Gastroesophageal sphincter (tissue), 3 donors: ENCODE measurements at regions not wholly inside any gene's neighbourhood (a gene's known extent, or its start where the extent isn't known, plus 50 kb on each side); places are given as distances from the start of the nearest gene placed in this dataset.

Experiments used
- CTCF ChIP-seq, 4 experiments: fragments of 200-600 bp in 2 of 4; fragments of 450-650 bp in 2 of 4; sonication (generic) in 1 of 4; IDR thresholded peaks; one replicate each; pipeline ENCODE4 v1.5.1; 2017 to 2019; ENCODE audit warnings: antibody characterized with exemption in 4 of 4, mild to moderate bottlenecking in 2 of 4, moderate library complexity in 2 of 4
- POLR2A ChIP-seq, 2 donors: fragments of 450-650 bp; IDR thresholded peaks; one replicate each; pipeline ENCODE4 v1.6.1; 2017; ENCODE audit warnings: antibody characterized with exemption in 2 of 2, mild to moderate bottlenecking in 2 of 2, moderate library complexity in 1 of 2
- POLR2AphosphoS5 ChIP-seq: sonication (generic); formaldehyde crosslinking; IDR thresholded peaks from one replicate; pipeline ENCODE4 v1.6.1; 2017; ENCODE audit warnings: antibody characterized with exemption

- no peak for TF ChIP-seq CTCF (IDR thresholded peaks at IDR 0.05)
- no peak for TF ChIP-seq POLR2AphosphoS5
- no peak for TF ChIP-seq POLR2A (IDR thresholded peaks at IDR 0.05)
These were observed 85.2 kb upstream of the RBBP8 start for GRCh38 chr18:22847867-22848451.
